ENCODE measurements at regions not wholly inside any gene's neighbourhood (a gene's known extent, or its start where the extent isn't known, plus 50 kb on each side); places are given as distances from the start of the nearest gene placed in this dataset.

- peak overlapping the region; percentile 76 for H2AFZ ChIP-seq
- H3K79me2 ChIP-seq (ENCODE audit: insufficient read depth): no peaks in the 10 kb centered on the region
- peak overlapping the region; percentile 83 for H3K9ac ChIP-seq
- H3K27me3 ChIP-seq (replicated peaks; ENCODE audit: insufficient read depth): no peaks in the 10 kb centered on the region
- no peak for TF ChIP-seq EZH2 (IDR thresholded peaks at IDR 0.05; ENCODE audit: insufficient read depth, poor library complexity, severe bottlenecking)
- H4K20me1 ChIP-seq (ENCODE audit: insufficient read depth): no peaks in the 10 kb centered on the region
- peaks cover 60% of the 10 kb centered on the region for H3K4me1 ChIP-seq (ENCODE audit: insufficient read depth)
- H3K9me2 ChIP-seq (ENCODE audit: insufficient read depth): no peaks in the 10 kb centered on the region
- in situ Hi-C loops (cut with MboI): no loop called here
- H3K4me3 ChIP-seq: peak overlapping the region; percentile 59; the same call in 1 of the 2 replicates
- 58 to 61% methylated on average over 5 of the region's 5 CpGs for WGBS, 2 experiments (ENCODE audit: low coverage in 1 of 2, low lambda C conversion rate in 2 of 2, missing lambda C conversion rate in 2 of 2)
- peak overlapping the region; percentile 99 for H3K27ac ChIP-seq
- no peaks in the 10 kb centered on the region for H3K9me3 ChIP-seq (ENCODE audit: low read depth)
- peak overlapping the region; percentile 82 for H3K4me2 ChIP-seq (ENCODE audit: unreplicated experiment)
- peak; percentile 75 for DNase-seq
- H3K36me3 ChIP-seq (ENCODE audit: low read depth): no peaks in the 10 kb centered on the region
- H3F3A ChIP-seq (ENCODE audit: insufficient read depth): peaks cover 47% of the 10 kb centered on the region
These were observed 131.4 kb upstream of the HAAO start for GRCh38 chr2:42923580-42924417.

DNA sequence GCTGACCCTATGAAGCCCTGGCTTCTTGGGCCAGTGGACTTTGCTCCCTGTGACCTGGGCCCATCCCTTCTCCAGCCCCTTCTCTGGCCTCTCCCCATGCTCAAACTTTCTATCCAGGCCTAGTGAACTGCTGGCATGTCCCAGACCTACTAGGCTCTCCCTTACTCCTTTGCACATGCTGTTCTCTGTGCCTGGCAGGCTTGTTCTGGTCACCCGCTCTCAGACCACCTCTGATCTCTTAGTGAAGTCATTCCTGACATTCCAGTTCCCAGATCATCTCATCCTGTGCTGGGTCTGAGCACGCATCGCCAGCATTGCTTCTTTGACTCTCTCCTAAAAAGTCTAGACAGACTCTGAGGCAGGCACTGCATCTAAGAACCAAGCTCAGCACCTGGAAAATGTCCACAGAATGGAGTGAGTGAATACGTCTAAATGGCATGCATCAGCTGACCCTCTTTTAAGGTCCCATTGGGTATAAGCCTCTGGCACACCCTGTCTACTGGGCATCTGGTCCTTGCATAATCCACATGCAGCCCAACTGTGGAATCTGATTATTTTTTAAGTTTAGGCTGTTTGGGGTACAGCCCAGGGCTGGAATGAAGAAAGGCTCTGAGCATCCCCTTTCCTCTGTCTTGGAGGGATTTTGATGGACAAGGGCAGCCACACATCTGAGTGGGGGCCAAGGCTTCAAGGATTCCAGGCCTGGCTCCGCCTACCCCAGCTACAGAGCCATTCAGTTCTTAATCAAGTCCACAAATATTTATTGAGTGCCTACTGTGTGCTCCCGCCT is 130.6 kb upstream of the HAAO start:
- in situ Hi-C loops (cut with MboI): no loop called here
- Histone ChIP-seq H3F3A (ENCODE audit: insufficient read depth) (peaks cover 55% of the 10 kb centered on the region), H3K9me2 (ENCODE audit: insufficient read depth) (no peaks in the 10 kb centered on the region), H3K4me1 (ENCODE audit: insufficient read depth) (peaks cover 68% of the 10 kb centered on the region), H3K36me3 (ENCODE audit: low read depth) (no peaks in the 10 kb centered on the region), H3K27me3 (replicated peaks; ENCODE audit: insufficient read depth) (no peaks in the 10 kb centered on the region), H3K27ac (peak overlapping the region; percentile 99), H4K20me1 (ENCODE audit: insufficient read depth) (no peaks in the 10 kb centered on the region), H3K79me2 (ENCODE audit: insufficient read depth) (no peaks in the 10 kb centered on the region), H3K9me3 (ENCODE audit: low read depth) (no peaks in the 10 kb centered on the region), H2AFZ (no peak overlapping the region), H3K9ac (peak overlapping the region; percentile 83), H3K4me2 (ENCODE audit: unreplicated experiment) (peak overlapping the region; percentile 82), H3K4me3 (peak overlapping the region; percentile 10; the same call in 1 of the 2 replicates)
- peak; percentile 98 for DNase-seq
- no peak for TF ChIP-seq EZH2 (IDR thresholded peaks at IDR 0.05; ENCODE audit: insufficient read depth, poor library complexity, severe bottlenecking)
- no peak for TF ChIP-seq EZH2phosphoT487 (IDR thresholded peaks at IDR 0.05; ENCODE audit: insufficient read depth, low read depth)
- WGBS, 2 experiments (ENCODE audit: low coverage in 1 of 2, low lambda C conversion rate in 2 of 2, missing lambda C conversion rate in 2 of 2): 8 to 10% methylated on average over 6 of the region's 6 CpGs

DNA sequence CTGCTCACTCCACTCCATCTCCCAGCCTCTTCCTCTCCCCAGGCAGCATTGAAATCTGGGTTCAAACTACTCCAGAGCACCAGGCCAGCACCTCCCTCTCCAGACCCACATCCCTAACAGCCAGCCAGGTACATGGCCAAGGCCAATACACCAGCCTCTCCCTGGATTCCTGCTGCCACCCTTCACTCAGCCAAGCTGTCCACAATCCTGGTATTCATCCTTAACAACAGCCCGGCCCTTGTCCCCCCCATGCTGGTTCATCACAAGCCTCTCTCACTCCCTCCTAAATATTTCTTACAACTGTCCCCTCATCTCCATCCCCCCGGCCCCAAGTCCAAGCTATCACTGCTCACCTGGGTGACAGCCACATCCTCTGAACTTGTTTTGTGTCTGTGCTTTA is 129.9 kb upstream of the HAAO start:
- Histone ChIP-seq H3K27me3 (replicated peaks; ENCODE audit: insufficient read depth) (no peaks in the 10 kb centered on the region), H2AFZ (no peak overlapping the region), H3K4me2 (ENCODE audit: unreplicated experiment) (peak overlapping the region; percentile 62), H3K27ac (peak overlapping the region; percentile 99), H3K9me3 (ENCODE audit: low read depth) (no peaks in the 10 kb centered on the region), H3K9ac (peak overlapping the region; percentile 83), H3K4me1 (ENCODE audit: insufficient read depth) (peaks cover 75% of the 10 kb centered on the region), H3K9me2 (ENCODE audit: insufficient read depth) (no peaks in the 10 kb centered on the region), H3F3A (ENCODE audit: insufficient read depth) (peaks cover 59% of the 10 kb centered on the region), H4K20me1 (ENCODE audit: insufficient read depth) (no peaks in the 10 kb centered on the region), H3K36me3 (ENCODE audit: low read depth) (no peaks in the 10 kb centered on the region), H3K79me2 (ENCODE audit: insufficient read depth) (no peaks in the 10 kb centered on the region), H3K4me3 (peak overlapping the region; percentile 10)
- in situ Hi-C loops (cut with MboI): no loop called here
- no peak for TF ChIP-seq EZH2phosphoT487 (IDR thresholded peaks at IDR 0.05; ENCODE audit: insufficient read depth, low read depth)
- TF ChIP-seq EZH2 (IDR thresholded peaks at IDR 0.05; ENCODE audit: insufficient read depth, poor library complexity, severe bottlenecking): no peak
- no peak for DNase-seq
- WGBS, 2 experiments (ENCODE audit: low coverage in 1 of 2, low lambda C conversion rate in 2 of 2, missing lambda C conversion rate in 2 of 2): 11 to 18% methylated on average over 2 of the region's 2 CpGs

DNA sequence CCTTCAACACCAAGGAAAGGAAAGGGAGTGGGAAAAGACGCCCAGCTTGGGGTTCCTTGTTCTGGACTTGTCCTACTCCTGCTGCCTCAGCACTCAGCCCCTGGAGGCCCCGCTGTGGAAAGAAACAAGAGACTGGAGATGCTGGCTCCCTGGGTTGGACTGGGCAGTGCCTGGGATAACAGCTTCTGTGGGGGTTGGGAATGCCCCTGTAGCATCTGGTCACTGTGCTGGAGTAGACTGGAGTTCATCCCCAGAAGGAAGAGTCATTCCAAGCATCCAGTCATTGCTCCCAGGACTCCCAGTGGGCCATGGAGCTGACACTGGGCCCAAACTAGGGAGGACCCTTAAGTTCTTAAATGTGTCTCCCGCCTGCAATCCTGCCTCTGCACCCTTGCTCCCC is 129.3 kb upstream of the HAAO start:
- 68 to 80% methylated on average over 3 of the region's 3 CpGs for WGBS, 2 experiments (ENCODE audit: low coverage in 1 of 2, low lambda C conversion rate in 2 of 2, missing lambda C conversion rate in 2 of 2)
- Histone ChIP-seq H3F3A (ENCODE audit: insufficient read depth) (peaks cover 64% of the 10 kb centered on the region), H3K4me1 (ENCODE audit: insufficient read depth) (peaks cover 80% of the 10 kb centered on the region), H2AFZ (no peak overlapping the region), H3K9me3 (ENCODE audit: low read depth) (no peaks in the 10 kb centered on the region), H3K27ac (peak overlapping the region; percentile 99), H3K9me2 (ENCODE audit: insufficient read depth) (no peaks in the 10 kb centered on the region), H3K4me3 (no peak overlapping the region), H4K20me1 (ENCODE audit: insufficient read depth) (no peaks in the 10 kb centered on the region), H3K79me2 (ENCODE audit: insufficient read depth) (no peaks in the 10 kb centered on the region), H3K27me3 (replicated peaks; ENCODE audit: insufficient read depth) (no peaks in the 10 kb centered on the region), H3K4me2 (ENCODE audit: unreplicated experiment) (peak overlapping the region; percentile 62), H3K9ac (no peak overlapping the region), H3K36me3 (ENCODE audit: low read depth) (no peaks in the 10 kb centered on the region)
- peak; percentile 26 for DNase-seq
- in situ Hi-C loops (cut with MboI): no loop called here
- TF ChIP-seq EZH2phosphoT487 (IDR thresholded peaks at IDR 0.05; ENCODE audit: insufficient read depth, low read depth) (no peak), EZH2 (IDR thresholded peaks at IDR 0.05; ENCODE audit: insufficient read depth, poor library complexity, severe bottlenecking) (no peak)
